ENCODE measurements at regions not wholly inside any gene's neighbourhood (a gene's known extent, or its start where the extent isn't known, plus 50 kb on each side); places are given as distances from the start of the nearest gene placed in this dataset.

DNA sequence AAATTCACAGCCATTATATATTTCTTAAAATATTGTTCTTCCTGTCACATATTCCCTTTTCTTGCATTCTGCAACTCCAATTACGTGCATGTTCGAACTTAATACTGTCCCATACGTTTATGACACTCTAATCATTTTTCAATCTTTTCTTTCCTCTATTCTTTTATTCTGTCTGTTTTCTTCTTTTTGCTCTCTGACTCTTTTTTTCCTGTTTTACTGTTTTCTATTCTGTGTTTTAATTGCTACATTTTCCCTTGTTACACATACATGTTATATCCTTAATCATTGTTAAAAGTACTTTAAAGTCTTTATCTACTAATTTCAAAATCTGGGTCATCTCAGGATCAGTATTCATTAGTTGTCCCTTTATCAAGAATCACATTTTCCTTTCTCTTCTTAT lies 1149.1 kb upstream of the PCDH20 start:
- Histone ChIP-seq H2BK12ac (ENCODE audit: low read length) (no peak overlapping the region), H2AFZ (ENCODE audit: insufficient read depth, low read length, poor library complexity) (no peak overlapping the region), H3K14ac (ENCODE audit: low read length) (no peak overlapping the region), H3K9me3 (ENCODE audit: insufficient read depth, low read depth, low read length) (no peaks in the 10 kb centered on the region), H3K27me3 (ENCODE audit: insufficient read depth, low read length) (no peaks in the 10 kb centered on the region), H3K4me1 (ENCODE audit: control insufficient read depth in 1 of 2, insufficient read depth in 2 of 2, low read length in 2 of 2) (no peaks in the 10 kb centered on the region), H3K79me2 (ENCODE audit: control insufficient read depth, insufficient read depth, low read length, poor library complexity) (no peaks in the 10 kb centered on the region), H3K36me3 (ENCODE audit: control insufficient read depth in 1 of 2, insufficient read depth in 2 of 2, low read length in 2 of 2) (no peaks in the 10 kb centered on the region), H3K18ac (ENCODE audit: low read length) (no peak overlapping the region), H3K79me1 (ENCODE audit: low read length) (no peaks in the 10 kb centered on the region), H3K27ac (ENCODE audit: low read depth, low read length) (no peak overlapping the region), H2BK120ac (ENCODE audit: insufficient read depth, low read length, poor library complexity) (no peak overlapping the region), H2AK5ac (ENCODE audit: low read length) (no peak overlapping the region), H3K4me2 (ENCODE audit: low read length) (no peak overlapping the region), H4K8ac (ENCODE audit: low read depth, low read length) (no peak overlapping the region), H3K9ac (ENCODE audit: low read length) (no peak overlapping the region), H3K4me3 (ENCODE audit: low read depth, low read length) (no peak overlapping the region), H3K23ac (ENCODE audit: low read length) (no peak overlapping the region), H4K91ac (ENCODE audit: low read depth, low read length) (no peak overlapping the region), H4K12ac (ENCODE audit: low read depth, low read length) (no peak overlapping the region), H2BK5ac (ENCODE audit: low read depth, low read length, poor library complexity) (no peak overlapping the region), H3K4ac (ENCODE audit: low read depth, low read length) (no peak overlapping the region)
- 100% methylated on average over 2 of the region's 3 CpGs for WGBS (ENCODE audit: extremely low coverage, insufficient coverage, insufficient read length)
- no peak for DNase-seq

GRCh38 chr13:62563251-62563650 lies 1147.6 kb upstream of the PCDH20 start:
- H2BK5ac ChIP-seq (ENCODE audit: low read depth, low read length, poor library complexity), result no peak overlapping the region
- no CpG with 5 or more reads among the region's 1 CpG for WGBS (ENCODE audit: extremely low coverage, insufficient coverage, insufficient read length)
- H3K4me1 ChIP-seq (ENCODE audit: control insufficient read depth in 1 of 2, insufficient read depth in 2 of 2, low read length in 2 of 2), result no peaks in the 10 kb centered on the region
- H2AK5ac ChIP-seq (ENCODE audit: low read length), result no peak overlapping the region
- no peak overlapping the region for H3K9ac ChIP-seq (ENCODE audit: low read length)
- H3K27ac ChIP-seq (ENCODE audit: low read depth, low read length), result no peak overlapping the region
- H3K14ac ChIP-seq (ENCODE audit: low read length), result no peak overlapping the region
- no peaks in the 10 kb centered on the region for H3K27me3 ChIP-seq (ENCODE audit: insufficient read depth, low read length)
- no peak overlapping the region for H4K12ac ChIP-seq (ENCODE audit: low read depth, low read length)
- no peak overlapping the region for H3K4me2 ChIP-seq (ENCODE audit: low read length)
- no peak overlapping the region for H4K8ac ChIP-seq (ENCODE audit: low read depth, low read length)
- H2BK120ac ChIP-seq (ENCODE audit: insufficient read depth, low read length, poor library complexity), result no peak overlapping the region
- H3K4me3 ChIP-seq (ENCODE audit: low read depth, low read length), result no peak overlapping the region
- H3K9me3 ChIP-seq (ENCODE audit: insufficient read depth, low read depth, low read length), result no peaks in the 10 kb centered on the region
- H2AFZ ChIP-seq (ENCODE audit: insufficient read depth, low read length, poor library complexity), result no peak overlapping the region
- H2BK12ac ChIP-seq (ENCODE audit: low read length), result no peak overlapping the region
- H3K23ac ChIP-seq (ENCODE audit: low read length), result no peak overlapping the region
- DNase-seq, result no peak
- no peak overlapping the region for H4K91ac ChIP-seq (ENCODE audit: low read depth, low read length)
- no peaks in the 10 kb centered on the region for H3K79me2 ChIP-seq (ENCODE audit: control insufficient read depth, insufficient read depth, low read length, poor library complexity)
- H3K36me3 ChIP-seq (ENCODE audit: control insufficient read depth in 1 of 2, insufficient read depth in 2 of 2, low read length in 2 of 2), result no peaks in the 10 kb centered on the region
- no peak overlapping the region for H3K18ac ChIP-seq (ENCODE audit: low read length)
- H3K79me1 ChIP-seq (ENCODE audit: low read length), result no peaks in the 10 kb centered on the region
- H3K4ac ChIP-seq (ENCODE audit: low read depth, low read length), result no peak overlapping the region

DNA sequence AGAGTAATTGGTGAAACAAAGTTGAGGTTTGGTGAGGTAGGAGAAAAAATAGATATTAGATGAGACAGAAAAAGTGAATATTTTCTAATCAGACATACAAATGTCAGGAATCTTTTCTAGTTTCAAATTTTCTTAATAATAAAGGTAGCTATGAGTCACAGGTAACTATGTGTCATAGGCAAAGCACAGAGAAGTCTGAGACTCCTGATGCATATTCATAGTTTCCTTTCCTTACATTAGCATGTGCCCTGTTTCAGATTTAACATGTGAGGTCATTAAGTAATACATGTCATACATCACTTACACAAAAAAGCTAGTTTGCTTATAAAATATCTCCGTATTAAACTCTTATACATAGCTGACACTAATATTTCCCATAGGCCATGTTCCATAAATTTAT lies 1141.3 kb upstream of the PCDH20 start:
- Histone ChIP-seq H3K36me3 (ENCODE audit: control insufficient read depth in 1 of 2, insufficient read depth in 2 of 2, low read length in 2 of 2) (no peaks in the 10 kb centered on the region), H3K4ac (ENCODE audit: low read depth, low read length) (no peak overlapping the region), H2BK120ac (ENCODE audit: insufficient read depth, low read length, poor library complexity) (no peak overlapping the region), H2BK12ac (ENCODE audit: low read length) (no peak overlapping the region), H3K9me3 (ENCODE audit: insufficient read depth, low read depth, low read length) (no peaks in the 10 kb centered on the region), H3K4me1 (ENCODE audit: control insufficient read depth in 1 of 2, insufficient read depth in 2 of 2, low read length in 2 of 2) (no peaks in the 10 kb centered on the region), H3K14ac (ENCODE audit: low read length) (no peak overlapping the region), H2BK5ac (ENCODE audit: low read depth, low read length, poor library complexity) (no peak overlapping the region), H3K27me3 (ENCODE audit: insufficient read depth, low read length) (no peaks in the 10 kb centered on the region), H2AK5ac (ENCODE audit: low read length) (no peak overlapping the region), H3K79me2 (ENCODE audit: control insufficient read depth, insufficient read depth, low read length, poor library complexity) (no peaks in the 10 kb centered on the region), H2AFZ (ENCODE audit: insufficient read depth, low read length, poor library complexity) (no peak overlapping the region), H3K4me2 (ENCODE audit: low read length) (no peak overlapping the region), H3K9ac (ENCODE audit: low read length) (no peak overlapping the region), H3K18ac (ENCODE audit: low read length) (no peak overlapping the region), H4K12ac (ENCODE audit: low read depth, low read length) (no peak overlapping the region), H3K4me3 (ENCODE audit: low read depth, low read length) (no peak overlapping the region), H4K91ac (ENCODE audit: low read depth, low read length) (no peak overlapping the region), H3K23ac (ENCODE audit: low read length) (no peak overlapping the region), H3K27ac (ENCODE audit: low read depth, low read length) (no peak overlapping the region), H3K79me1 (ENCODE audit: low read length) (no peaks in the 10 kb centered on the region), H4K8ac (ENCODE audit: low read depth, low read length) (no peak overlapping the region)
- DNase-seq, result peak in 1 of 2 donors; percentile 4
- WGBS (ENCODE audit: extremely low coverage, insufficient coverage, insufficient read length), result no CpG with 5 or more reads among the region's 1 CpG

DNA sequence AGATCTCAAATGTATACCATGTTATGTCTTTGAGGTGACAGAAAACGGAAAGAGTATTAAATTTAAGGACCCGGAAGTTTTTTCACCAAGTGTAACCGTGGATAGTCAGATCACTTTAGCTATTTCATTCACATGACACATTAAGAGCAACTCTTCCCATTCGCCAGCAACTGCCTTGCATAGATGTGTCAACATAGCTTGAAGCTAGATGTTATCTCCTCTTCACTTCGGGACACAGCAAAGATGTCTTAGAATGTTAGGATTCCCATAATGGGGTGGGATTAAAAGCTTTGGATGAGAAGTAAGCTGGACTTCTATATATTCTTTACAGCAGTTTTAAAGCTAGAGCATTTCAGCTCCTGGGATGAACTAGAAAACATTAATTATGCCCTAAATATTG lies 1135.9 kb upstream of the PCDH20 start:
- no peak overlapping the region for H3K4me2 ChIP-seq (ENCODE audit: low read length)
- no peak overlapping the region for H2BK5ac ChIP-seq (ENCODE audit: low read depth, low read length, poor library complexity)
- no peaks in the 10 kb centered on the region for H3K27me3 ChIP-seq (ENCODE audit: insufficient read depth, low read length)
- H4K91ac ChIP-seq (ENCODE audit: low read depth, low read length), result no peak overlapping the region
- H4K8ac ChIP-seq (ENCODE audit: low read depth, low read length), result no peak overlapping the region
- no peak overlapping the region for H3K18ac ChIP-seq (ENCODE audit: low read length)
- no peak overlapping the region for H2BK120ac ChIP-seq (ENCODE audit: insufficient read depth, low read length, poor library complexity)
- H3K23ac ChIP-seq (ENCODE audit: low read length), result no peak overlapping the region
- no peak overlapping the region for H3K9ac ChIP-seq (ENCODE audit: low read length)
- H3K4me1 ChIP-seq (ENCODE audit: control insufficient read depth in 1 of 2, insufficient read depth in 2 of 2, low read length in 2 of 2), result no peaks in the 10 kb centered on the region
- no peak overlapping the region for H2AK5ac ChIP-seq (ENCODE audit: low read length)
- no peak overlapping the region for H3K4me3 ChIP-seq (ENCODE audit: low read depth, low read length)
- DNase-seq, result peak in 1 of 2 donors; percentile 6
- no peak overlapping the region for H3K14ac ChIP-seq (ENCODE audit: low read length)
- H3K9me3 ChIP-seq (ENCODE audit: insufficient read depth, low read depth, low read length), result no peaks in the 10 kb centered on the region
- no peaks in the 10 kb centered on the region for H3K36me3 ChIP-seq (ENCODE audit: control insufficient read depth in 1 of 2, insufficient read depth in 2 of 2, low read length in 2 of 2)
- no peak overlapping the region for H3K4ac ChIP-seq (ENCODE audit: low read depth, low read length)
- no peak overlapping the region for H2BK12ac ChIP-seq (ENCODE audit: low read length)
- H3K27ac ChIP-seq (ENCODE audit: low read depth, low read length), result no peak overlapping the region
- no peak overlapping the region for H2AFZ ChIP-seq (ENCODE audit: insufficient read depth, low read length, poor library complexity)
- H3K79me2 ChIP-seq (ENCODE audit: control insufficient read depth, insufficient read depth, low read length, poor library complexity), result no peaks in the 10 kb centered on the region
- no peaks in the 10 kb centered on the region for H3K79me1 ChIP-seq (ENCODE audit: low read length)
- no CpG with 5 or more reads among the region's 5 CpGs for WGBS (ENCODE audit: extremely low coverage, insufficient coverage, insufficient read length)
- no peak overlapping the region for H4K12ac ChIP-seq (ENCODE audit: low read depth, low read length)
